H1 (cell line): ENCODE measurements at regions not wholly inside any gene's neighbourhood (a gene's known extent, or its start where the extent isn't known, plus 50 kb on each side); places are given as distances from the start of the nearest gene placed in this dataset.

ENCODE experiments used
- CTCF ChIA-PET: fragments of 300-600 bp; sonication (Branson Sonifier 250); formaldehyde crosslinking; loops from one replicate; lab custom pipeline; 2021; ENCODE audit not compliant: partially characterized antibody; lab: Charles Lee
- POLR2A ChIA-PET: fragments of 300-600 bp; sonication (Branson Sonifier 250); formaldehyde crosslinking; loops from one replicate; lab custom pipeline; 2021; ENCODE audit warnings: inconsistent platforms; ENCODE audit not compliant: partially characterized antibody; lab: Charles Lee
- DNase-seq, 2 experiments: peaks; one replicate each; pipeline versions ENCODE4 v3.0.0 to v3.0.0-alpha.2; 2010 to 2022; ENCODE audit warnings: low spot score in 2 of 2, low read depth in 1 of 2, mixed read lengths in 1 of 2
- FAIRE-seq: peaks from 2 replicates; lab custom pipeline; 2011; peaks lifted over from hg19 to GRCh38; lab: Jason Lieb, UNC
- H2AFZ ChIP-seq: 2 replicates; pipeline ENCODE4 v1.8.1; 2012; ENCODE audit warnings: low read length, inconsistent platforms
- H2AK5ac ChIP-seq: 2 replicates; pipeline ENCODE4 v1.6.1; 2013; ENCODE audit warnings: low read depth, low read length
- H2BK120ac ChIP-seq: replicated peaks from 2 replicates; pipeline ENCODE3; 2013; ENCODE audit warnings: low read depth, low read length, inconsistent platforms
- H2BK12ac ChIP-seq: 2 replicates; pipeline ENCODE4 v1.6.1; 2013; ENCODE audit warnings: low read depth, low read length
- H2BK15ac ChIP-seq: 2 replicates; pipeline ENCODE4 v1.6.1; 2013; ENCODE audit warnings: low read length
- H2BK20ac ChIP-seq: 2 replicates; pipeline ENCODE4 v1.6.1; 2013; ENCODE audit warnings: low read length
- H2BK5ac ChIP-seq: 2 replicates; pipeline ENCODE4 v1.6.1; 2013; ENCODE audit warnings: low read depth, low read length
- H3K14ac ChIP-seq: 2 replicates; pipeline ENCODE4 v1.6.1; 2013; ENCODE audit warnings: inconsistent platforms; ENCODE audit not compliant: insufficient read length
- H3K18ac ChIP-seq: 2 replicates; pipeline ENCODE4 v1.6.1; 2013; ENCODE audit warnings: low read length; ENCODE audit errors: extremely low read depth
- H3K23ac ChIP-seq: 2 replicates; pipeline ENCODE4 v1.6.1; 2013; ENCODE audit warnings: inconsistent platforms; ENCODE audit not compliant: insufficient read length
- H3K23me2 ChIP-seq: 2 replicates; pipeline ENCODE4 v1.6.1; 2013; ENCODE audit warnings: low read depth, low read length
- H3K27ac ChIP-seq: 2 replicates; pipeline ENCODE4 v1.6.1; 2011; ENCODE audit warnings: low read depth, low read length, inconsistent platforms
- H3K27me3 ChIP-seq, 4 experiments: replicated peaks in 1 of 4; 1 replicate in 1 of 4; 2 replicates in 3 of 4; pipeline versions ENCODE4 v1.6.1 to v1.8.1; 2011 to 2013; ENCODE audit warnings: low read length in 3 of 4, mild to moderate bottlenecking in 3 of 4, inconsistent platforms in 2 of 4, mixed read lengths in 2 of 4, moderate library complexity in 1 of 4; ENCODE audit not compliant: control insufficient read depth in 3 of 4, insufficient read depth in 3 of 4; ENCODE audit errors: extremely low read depth in 1 of 4
- H3K36me3 ChIP-seq, 4 experiments: 2 replicates each; pipeline versions ENCODE4 v1.6.1 to v1.8.1; 2011 to 2013; ENCODE audit warnings: mild to moderate bottlenecking in 4 of 4, low read length in 3 of 4, moderate library complexity in 2 of 4, control low read depth in 1 of 4, inconsistent platforms in 1 of 4; ENCODE audit not compliant: insufficient read depth in 4 of 4, control insufficient read depth in 2 of 4
- H3K4ac ChIP-seq: replicated peaks from 2 replicates; pipeline ENCODE3; 2013; ENCODE audit warnings: low read length, low read depth, mixed read lengths, inconsistent platforms; ENCODE audit not compliant: insufficient read length
- H3K4me1 ChIP-seq, 4 experiments: replicated peaks in 1 of 4; 1 replicate in 1 of 4; 2 replicates in 3 of 4; pipeline versions ENCODE4 v1.6.1 to v1.8.1; 2011 to 2013; ENCODE audit warnings: low read length in 3 of 4, inconsistent platforms in 2 of 4, mixed read lengths in 1 of 4; ENCODE audit not compliant: insufficient read depth in 4 of 4, control insufficient read depth in 3 of 4
- H3K4me2 ChIP-seq, 2 experiments: 2 replicates each; pipeline versions ENCODE4 v1.6.1 to v1.8.1; 2011 to 2013; ENCODE audit warnings: low read depth in 2 of 2, low read length in 2 of 2, control low read depth in 1 of 2, inconsistent platforms in 1 of 2, mild to moderate bottlenecking in 1 of 2; ENCODE audit not compliant: insufficient read depth in 1 of 2
- H3K4me3 ChIP-seq, 4 experiments: fragments of 200-600, 300-600 bp in 1 of 4; sonication (generic), shearing (Covaris generic), sonication (Bioruptor Twin) in 1 of 4; 2 replicates each; pipeline versions ENCODE4 v1.5.1 to v1.8.1; 2011 to 2016; ENCODE audit warnings: low read length in 4 of 4, low read depth in 3 of 4, control low read depth in 2 of 4, inconsistent platforms in 2 of 4, mild to moderate bottlenecking in 2 of 4, mixed read lengths in 1 of 4, moderate library complexity in 1 of 4; ENCODE audit not compliant: insufficient read depth in 2 of 4; ENCODE audit errors: extremely low read depth in 1 of 4
- H3K56ac ChIP-seq: replicated peaks from 2 replicates; pipeline ENCODE3; 2013; ENCODE audit warnings: low read depth, mild to moderate bottlenecking, mixed read lengths, low read length, inconsistent platforms; ENCODE audit not compliant: insufficient read length
- H3K79me1 ChIP-seq: 2 replicates; pipeline ENCODE4 v1.6.1; 2013; ENCODE audit warnings: low read depth, low read length, control low read depth
- H3K79me2 ChIP-seq, 2 experiments: 2 replicates each; pipeline versions ENCODE4 v1.6.1 to v1.8.1; 2012 to 2013; ENCODE audit warnings: low read length in 2 of 2, mild to moderate bottlenecking in 2 of 2, inconsistent platforms in 1 of 2; ENCODE audit not compliant: insufficient read depth in 2 of 2, control insufficient read depth in 1 of 2
- H3K9ac ChIP-seq, 4 experiments: replicated peaks in 1 of 4; 1 replicate in 1 of 4; 2 replicates in 3 of 4; pipeline versions ENCODE4 v1.6.1 to v1.8.1; 2011 to 2013; ENCODE audit warnings: low read depth in 3 of 4, low read length in 3 of 4, control low read depth in 2 of 4, mild to moderate bottlenecking in 2 of 4, moderate library complexity in 2 of 4, inconsistent platforms in 1 of 4; ENCODE audit errors: extremely low read depth in 1 of 4
- H3K9me3 ChIP-seq, 2 experiments: 2 replicates each; pipeline versions ENCODE4 v1.6.1 to v1.8.1; 2012 to 2013; ENCODE audit warnings: mild to moderate bottlenecking in 2 of 2, moderate library complexity in 2 of 2, control low read depth in 1 of 2, inconsistent platforms in 1 of 2, low read depth in 1 of 2, low read length in 1 of 2, mixed read lengths in 1 of 2; ENCODE audit not compliant: insufficient read depth in 2 of 2
- H4K20me1 ChIP-seq, 2 experiments: replicated peaks in 1 of 2; 2 replicates each; pipeline versions ENCODE3 to v1.8.1; 2011 to 2013; ENCODE audit warnings: inconsistent platforms in 2 of 2, low read length in 2 of 2, mild to moderate bottlenecking in 1 of 2; ENCODE audit not compliant: insufficient read depth in 2 of 2, control insufficient read depth in 1 of 2
- H4K5ac ChIP-seq: 2 replicates; pipeline ENCODE4 v1.6.1; 2013; ENCODE audit warnings: low read length, low read depth, mixed read lengths, inconsistent platforms; ENCODE audit not compliant: insufficient read length
- H4K8ac ChIP-seq: 2 replicates; pipeline ENCODE4 v1.8.0; 2013; ENCODE audit warnings: mild to moderate bottlenecking, moderate library complexity, low read length, inconsistent platforms; ENCODE audit not compliant: insufficient read depth; ENCODE audit errors: extremely low read depth
- H4K91ac ChIP-seq: replicated peaks from 2 replicates; pipeline ENCODE3; 2013; ENCODE audit warnings: low read length, mixed read lengths, inconsistent platforms; ENCODE audit not compliant: insufficient read length
- E2F6 ChIP-seq: IDR thresholded peaks from 2 replicates; pipeline ENCODE4 v1.6.1; 2012; ENCODE audit warnings: inconsistent platforms
- EGR1 ChIP-seq: IDR thresholded peaks from 2 replicates; pipeline ENCODE4 v1.6.1; 2011; ENCODE audit warnings: low read depth, low read length, borderline replicate concordance
- EP300 ChIP-seq, 2 experiments: IDR thresholded peaks; 1 replicate in 1 of 2; 2 replicates in 1 of 2; pipeline ENCODE4 v1.6.1; 2011 to 2012; ENCODE audit warnings: low read depth in 2 of 2, low read length in 2 of 2, mild to moderate bottlenecking in 2 of 2, borderline replicate concordance in 1 of 2, inconsistent platforms in 1 of 2, moderate library complexity in 1 of 2
- FOSL1 ChIP-seq: IDR thresholded peaks from 2 replicates; pipeline ENCODE4 v1.6.1; 2011; ENCODE audit warnings: mild to moderate bottlenecking, low read depth, low read length, moderate library complexity; ENCODE audit not compliant: insufficient read depth
- KDM5A ChIP-seq: fragments of 200-600 bp; IDR thresholded peaks from 2 replicates; pipeline ENCODE4 v1.7.1; 2012; ENCODE audit warnings: mild to moderate bottlenecking, low read length, inconsistent platforms, mixed read lengths
- POU5F1 ChIP-seq: IDR thresholded peaks from 2 replicates; pipeline ENCODE4 v1.6.1; 2011; ENCODE audit warnings: low read depth, mild to moderate bottlenecking, low read length, moderate library complexity
- RNF2 ChIP-seq: fragments of 200-900, 300-1000 bp; sonication (generic); IDR thresholded peaks from 2 replicates; pipeline ENCODE4 v1.7.1; 2016; ENCODE audit warnings: borderline replicate concordance, low read depth, mild to moderate bottlenecking, antibody characterized with exemption, low read length; ENCODE audit not compliant: poor library complexity, severe bottlenecking; ENCODE audit errors: missing control alignments
- RXRA ChIP-seq: IDR thresholded peaks from 2 replicates; pipeline ENCODE4 v1.6.1; 2011; ENCODE audit warnings: low read depth, mild to moderate bottlenecking, low read length, moderate library complexity; ENCODE audit not compliant: insufficient read depth
- SIN3A ChIP-seq, 2 experiments: IDR thresholded peaks in 1 of 2; conservative IDR thresholded peaks in 1 of 2; 2 replicates each; pipeline ENCODE4 v1.6.1; 2011 to 2012; ENCODE audit warnings: low read length in 2 of 2, improper control_type of control experiment in 1 of 2, low read depth in 1 of 2, mild to moderate bottlenecking in 1 of 2
- SIRT6 ChIP-seq: IDR thresholded peaks from one replicate; pipeline ENCODE4 v1.7.1; 2012; ENCODE audit warnings: low read length, inconsistent platforms
- SP2 ChIP-seq: IDR thresholded peaks from 2 replicates; pipeline ENCODE4 v1.6.1; 2012; ENCODE audit warnings: mild to moderate bottlenecking, low read length, inconsistent platforms
- ZNF274 ChIP-seq: IDR thresholded peaks from 2 replicates; pipeline ENCODE4 v1.7.0; 2012; ENCODE audit warnings: low read length, borderline replicate concordance; ENCODE audit errors: extremely low read depth
- WGBS, 2 experiments: shearing (Covaris generic) in 1 of 2; methylation state at CpG; one replicate each; pipeline versions ENCODE4 v1.1.6 to v1.1.7; 2013 to 2015; ENCODE audit warnings: low lambda C conversion rate in 2 of 2, mixed read lengths in 2 of 2, inconsistent platforms in 1 of 2, low coverage in 1 of 2, missing lambda C conversion rate in 1 of 2; ENCODE audit not compliant: insufficient replicate concordance in 2 of 2, insufficient coverage in 1 of 2, insufficient read length in 1 of 2; ENCODE audit errors: extremely low coverage in 1 of 2, missing lambda C conversion rate in 1 of 2; 5-methylcytosine and 5-hydroxymethylcytosine counted together

DNA sequence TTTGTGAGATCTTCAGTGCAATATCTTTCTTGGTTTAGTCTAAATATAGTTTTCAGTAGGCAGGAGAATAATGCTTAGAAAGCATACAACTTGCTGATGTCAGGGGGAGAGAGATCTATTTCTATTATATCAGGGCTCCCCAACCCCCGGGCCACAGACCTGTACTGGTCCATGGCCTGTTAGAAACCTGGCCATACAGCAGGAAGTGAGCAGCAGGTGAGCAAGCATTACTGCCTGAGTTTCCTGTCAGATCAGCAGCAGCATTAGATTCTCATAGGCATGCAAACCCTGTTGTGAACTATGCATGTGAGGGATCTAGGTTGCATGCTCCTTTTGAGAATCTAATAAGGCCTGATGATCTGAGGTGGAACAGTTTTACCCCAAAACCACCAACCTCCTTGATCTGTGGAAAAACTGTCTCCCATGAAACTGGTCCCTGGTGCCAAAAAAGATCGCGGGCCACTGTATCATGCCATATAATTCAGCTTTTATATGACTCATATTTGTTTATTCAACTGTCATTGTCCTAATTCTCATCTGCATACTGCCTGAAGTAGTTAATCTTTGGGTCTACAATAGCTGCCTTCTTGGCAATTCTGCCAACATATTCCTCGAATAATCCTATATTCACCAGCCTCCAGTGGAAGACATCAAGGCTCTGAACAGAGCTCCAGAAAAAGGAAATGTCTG lies 163.6 kb upstream of the DYRK2 start:
- Histone ChIP-seq H4K20me1 (no peaks in the 10 kb centered on the region), H2BK120ac (no peak overlapping the region), H3K9ac (no peak overlapping the region), H3K18ac (no peak overlapping the region), H3K4me2 (no peak overlapping the region), H3K27me3 (no peaks in the 10 kb centered on the region), H3K56ac (no peak overlapping the region), H3K27ac (no peak overlapping the region), H3K36me3 (no peaks in the 10 kb centered on the region; a peak in 1 of 8 replicates), H3K9me3 (peaks cover 21 to 23% of the 10 kb centered on the region in 2 experiments), H4K91ac (no peak overlapping the region), H3K79me2 (no peaks in the 10 kb centered on the region), H2AFZ (no peak overlapping the region), H3K4me3 (no peak overlapping the region), H3K4me1 (no peaks in the 10 kb centered on the region), H2BK5ac (no peak overlapping the region), H2BK12ac (no peak overlapping the region), H2BK15ac (no peak overlapping the region), H3K79me1 (no peaks in the 10 kb centered on the region), H4K5ac (no peak overlapping the region), H2AK5ac (no peak overlapping the region), H3K23me2 (no peaks in the 10 kb centered on the region), H3K23ac (no peak overlapping the region), H3K4ac (no peak overlapping the region), H3K14ac (no peak overlapping the region), H2BK20ac (no peak overlapping the region), H4K8ac (no peak overlapping the region)
- 84% methylated on average over 4 of the region's 4 CpGs; no CpG with 5 or more reads in 1 of the 2 experiments for WGBS, 2 experiments
- DNase-seq: no peak
- no peak for FAIRE-seq
- ChIA-PET CTCF (interaction anchor here (0.7 to 1.4 kb wide), 2 partner anchors 11 to 43 kb away, joined by 3 read pairs; no protein-coding TSS in a partner anchor), POLR2A (no interaction called here)
- TF ChIP-seq EGR1: no peak
- no peak for TF ChIP-seq SP2
- TF ChIP-seq POU5F1: no peak
- TF ChIP-seq E2F6: no peak
- TF ChIP-seq KDM5A: no peak
- no peak for TF ChIP-seq SIN3A (conservative IDR thresholded peaks at IDR 0.05 in 1 of 2, IDR thresholded peaks at IDR 0.05 in 1 of 2; ENCODE audit: low read depth in 1 of 2, low read length in 2 of 2)
- TF ChIP-seq RNF2: no peak
- TF ChIP-seq EP300 (IDR thresholded peaks at IDR 0.05; ENCODE audit: borderline replicate concordance in 1 of 2, low read depth in 2 of 2, low read length in 2 of 2): no peak
- no peak for TF ChIP-seq RXRA
- no peak for TF ChIP-seq ZNF274
- TF ChIP-seq SIRT6: no peak
- no peak for TF ChIP-seq FOSL1
